LHCN-M2 (cell line): ENCODE measurements at regions not wholly inside any gene's neighbourhood (a gene's known extent, or its start where the extent isn't known, plus 50 kb on each side); places are given as distances from the start of the nearest gene placed in this dataset.
"Not testable (repeated sequence)": the region's sequence is repeated elsewhere in the genome, so short reads cannot be mapped to it uniquely, and the experiment has no call there.

Source experiments
- DNase-seq: peaks from one replicate; pipeline ENCODE4 v3.0.0-alpha.2; 2012; ENCODE audit warnings: low read depth

DNA sequence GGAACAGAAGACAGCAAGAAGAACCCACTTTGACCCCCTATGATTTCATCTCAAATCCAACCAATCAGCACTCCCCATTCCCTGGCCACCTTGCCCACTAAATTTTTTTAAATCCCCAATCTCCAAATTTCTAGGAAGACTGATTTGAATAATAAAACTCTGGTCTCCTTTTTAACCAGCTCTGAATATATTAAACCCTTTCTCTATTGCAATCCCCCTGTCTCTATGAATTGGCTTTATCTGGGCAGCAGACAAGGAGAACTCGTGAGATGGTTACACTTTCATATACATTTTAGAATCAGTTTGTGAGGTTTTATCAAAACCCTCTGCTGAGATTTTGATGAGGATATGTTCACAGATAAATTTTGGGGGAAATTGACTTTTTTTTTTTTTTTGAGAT, 90.3 kb upstream of the TRIM24 start:
- no peak for DNase-seq

DNA sequence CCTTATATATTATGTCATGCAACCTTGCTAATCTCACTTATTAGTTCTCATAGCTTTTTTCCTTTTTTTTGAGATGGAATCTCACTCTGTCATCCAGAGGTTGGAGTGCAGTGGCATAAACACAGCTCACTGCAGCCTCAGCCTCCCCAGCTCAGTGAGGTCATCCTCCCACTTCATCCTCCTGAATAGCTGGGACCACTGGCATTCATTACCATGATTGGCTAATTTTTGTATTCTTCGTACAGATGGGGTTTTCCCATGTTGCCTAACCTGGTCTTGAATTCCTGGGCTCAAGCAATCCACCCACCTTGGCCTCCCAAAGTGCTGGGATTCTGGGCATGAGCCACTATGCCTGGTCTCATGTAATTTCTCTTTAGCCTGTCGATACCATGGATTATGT, 89.1 kb upstream of the TRIM24 start:
- DNase-seq: no peak

DNA sequence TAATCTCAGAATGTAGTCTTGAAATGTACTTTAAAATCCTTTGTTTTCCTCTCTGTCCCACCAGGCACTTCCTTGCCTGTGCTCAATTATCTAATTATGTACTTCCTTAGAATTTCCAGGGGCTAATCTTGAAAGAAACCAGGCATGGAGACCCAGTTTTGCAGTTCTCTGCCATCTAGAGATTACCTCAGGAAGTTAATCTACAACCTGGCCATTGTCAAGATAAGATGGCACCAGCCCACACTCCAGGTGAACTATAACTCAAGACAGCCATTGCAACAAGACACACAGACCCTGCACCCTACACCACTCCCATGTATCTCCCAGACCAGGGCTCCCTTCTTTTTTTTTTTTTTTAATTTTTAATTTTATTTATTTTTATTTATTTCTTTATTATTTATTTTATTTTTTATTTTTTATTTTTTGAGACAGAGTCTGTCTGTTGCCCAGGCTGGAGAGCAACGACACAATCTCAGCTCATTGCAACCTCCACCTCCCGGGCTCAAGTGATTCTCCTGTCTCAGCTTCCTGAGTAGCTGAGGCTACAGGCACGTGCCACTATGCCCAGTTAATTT, 85.9 kb upstream of the TRIM24 start:
- no peak for DNase-seq

DNA sequence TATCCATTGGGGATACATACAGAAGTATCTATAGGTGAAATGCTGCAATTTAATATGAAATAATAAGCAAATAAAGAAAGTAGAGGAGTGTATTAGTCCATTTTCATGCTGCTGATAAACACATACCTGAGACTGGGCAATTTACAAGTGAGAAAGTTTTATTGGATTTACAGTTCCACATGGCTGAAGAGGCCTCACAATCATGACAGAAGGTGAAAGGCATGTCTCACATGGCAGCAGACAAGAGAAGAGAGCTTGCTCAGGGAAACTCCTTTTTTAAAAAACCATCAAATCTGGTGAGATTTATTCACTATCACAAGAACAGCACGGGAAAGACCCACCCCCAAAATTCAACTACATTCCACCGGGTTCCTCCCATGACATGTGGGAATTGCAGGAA, 82.8 kb upstream of the TRIM24 start:
- no peak for DNase-seq

DNA sequence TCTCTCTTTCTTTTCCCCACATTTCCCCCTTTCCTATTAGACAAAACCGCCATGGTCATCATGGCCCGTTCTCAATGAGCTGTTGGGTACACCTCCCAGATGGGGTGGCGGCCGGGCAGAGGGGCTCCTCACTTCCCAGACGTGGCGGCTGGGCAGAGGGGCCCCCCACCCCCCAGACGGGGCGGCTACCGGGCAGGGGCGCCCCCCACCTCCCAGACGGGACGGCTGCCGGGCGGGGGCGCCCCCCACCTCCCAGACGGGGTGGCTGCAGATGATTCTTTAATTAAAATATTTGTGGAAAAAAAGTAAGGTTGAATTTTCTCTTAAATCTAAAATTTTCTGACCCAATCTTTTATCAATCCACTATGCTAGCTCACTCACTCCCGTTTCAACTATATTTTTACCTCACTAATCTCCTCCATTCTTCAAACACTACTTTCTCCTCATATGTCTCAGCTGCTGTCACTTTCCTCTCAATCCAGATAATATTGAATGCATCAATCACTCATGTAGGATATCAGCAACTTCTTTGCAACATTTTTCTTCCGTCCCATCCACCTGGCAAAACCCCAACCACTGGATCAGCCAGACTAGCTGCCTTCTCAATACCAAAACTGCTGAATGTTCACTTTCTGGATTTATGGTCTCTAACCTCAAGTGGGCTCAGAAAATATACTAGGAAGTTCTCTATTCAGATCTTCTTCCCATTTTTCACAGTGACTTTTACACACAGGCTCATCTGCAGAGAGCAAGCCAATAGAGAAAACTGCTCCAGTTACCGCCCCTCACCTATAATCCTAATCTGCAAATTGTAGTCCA, 81.1 kb upstream of the TRIM24 start:
- no peak for DNase-seq

DNA sequence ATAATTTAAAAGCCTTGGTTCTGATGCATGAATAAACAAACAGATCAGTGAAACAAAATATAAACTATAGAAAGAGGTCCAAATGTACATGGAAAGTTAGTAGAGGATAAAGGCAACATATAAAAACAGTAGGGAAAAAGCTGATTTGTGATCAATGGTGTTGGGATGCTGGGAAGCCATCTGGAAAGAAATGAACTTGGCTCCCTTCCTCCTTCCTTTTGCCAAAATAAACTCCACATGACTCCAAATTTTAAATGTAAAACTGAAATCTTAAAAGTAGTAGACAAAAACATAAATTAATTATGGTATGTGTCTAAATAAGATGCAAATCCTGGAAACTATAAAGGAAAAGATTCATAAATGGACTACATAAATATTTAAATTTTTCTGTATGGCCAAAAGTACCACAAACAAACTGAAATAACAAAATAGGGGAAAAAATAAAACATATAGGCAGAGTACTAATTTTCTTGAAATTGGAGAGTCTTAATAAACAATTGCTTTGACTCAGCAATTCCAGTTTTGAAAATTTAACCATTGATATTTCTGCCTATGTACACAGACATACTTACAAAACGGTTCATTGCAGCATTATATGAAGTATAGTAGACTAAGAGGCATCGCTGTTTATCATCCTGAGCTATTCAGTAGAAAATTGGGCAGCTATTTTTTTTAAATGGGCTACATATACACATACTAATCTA, 77.0 kb upstream of the TRIM24 start:
- no peak for DNase-seq

DNA sequence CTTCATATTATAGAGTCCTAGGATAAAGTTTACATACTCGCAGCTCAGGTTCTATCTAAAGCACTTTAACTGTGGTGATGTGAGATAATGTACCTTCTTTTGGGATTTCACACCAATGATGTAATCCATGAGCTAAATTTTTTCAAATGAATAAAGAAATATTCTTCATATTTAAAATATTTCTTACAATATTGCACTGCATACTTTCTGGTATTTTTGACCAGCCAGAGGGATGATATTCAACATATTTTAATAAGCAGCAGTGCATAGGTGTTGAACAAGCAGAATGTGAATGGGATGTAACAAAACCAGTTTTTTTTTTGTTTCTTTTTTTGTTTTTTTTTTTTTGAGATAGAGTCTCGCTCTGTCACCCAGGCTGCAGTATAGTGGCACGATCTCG, 73.2 kb upstream of the TRIM24 start:
- DNase-seq: no peak

DNA sequence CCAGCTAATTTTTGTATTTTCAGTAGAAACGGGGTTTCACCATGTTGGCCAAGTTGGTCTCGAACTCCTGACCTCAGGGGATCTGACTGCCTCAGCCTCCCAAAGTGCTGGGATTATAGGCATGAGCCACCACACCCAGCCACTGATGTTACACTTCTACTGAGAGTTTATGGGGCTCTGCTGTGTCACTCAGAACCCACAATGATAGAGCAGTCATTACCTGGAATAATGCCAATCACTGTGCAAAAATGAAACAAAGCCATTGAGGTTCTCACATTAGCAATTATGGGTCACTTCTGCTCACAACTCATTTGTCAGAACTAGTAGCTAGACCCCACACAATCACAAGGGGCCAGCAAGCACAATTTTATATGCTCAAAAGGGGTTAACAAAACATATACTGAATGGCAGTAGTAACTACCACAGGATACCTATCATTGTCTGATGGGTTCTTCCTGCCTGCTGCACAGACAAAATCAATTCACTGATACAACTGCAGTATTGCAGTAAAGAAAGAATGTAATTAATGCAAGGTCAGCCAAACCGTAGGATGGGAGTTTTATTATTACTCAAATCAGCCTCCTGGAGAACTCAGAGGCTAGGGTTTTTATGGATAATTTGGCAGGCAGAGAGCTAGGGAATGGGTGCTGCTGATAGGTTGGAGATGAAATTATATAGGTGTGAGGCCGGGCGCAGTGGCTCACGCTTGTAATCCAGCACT, 72.1 kb upstream of the TRIM24 start:
- DNase-seq: no peak

DNA sequence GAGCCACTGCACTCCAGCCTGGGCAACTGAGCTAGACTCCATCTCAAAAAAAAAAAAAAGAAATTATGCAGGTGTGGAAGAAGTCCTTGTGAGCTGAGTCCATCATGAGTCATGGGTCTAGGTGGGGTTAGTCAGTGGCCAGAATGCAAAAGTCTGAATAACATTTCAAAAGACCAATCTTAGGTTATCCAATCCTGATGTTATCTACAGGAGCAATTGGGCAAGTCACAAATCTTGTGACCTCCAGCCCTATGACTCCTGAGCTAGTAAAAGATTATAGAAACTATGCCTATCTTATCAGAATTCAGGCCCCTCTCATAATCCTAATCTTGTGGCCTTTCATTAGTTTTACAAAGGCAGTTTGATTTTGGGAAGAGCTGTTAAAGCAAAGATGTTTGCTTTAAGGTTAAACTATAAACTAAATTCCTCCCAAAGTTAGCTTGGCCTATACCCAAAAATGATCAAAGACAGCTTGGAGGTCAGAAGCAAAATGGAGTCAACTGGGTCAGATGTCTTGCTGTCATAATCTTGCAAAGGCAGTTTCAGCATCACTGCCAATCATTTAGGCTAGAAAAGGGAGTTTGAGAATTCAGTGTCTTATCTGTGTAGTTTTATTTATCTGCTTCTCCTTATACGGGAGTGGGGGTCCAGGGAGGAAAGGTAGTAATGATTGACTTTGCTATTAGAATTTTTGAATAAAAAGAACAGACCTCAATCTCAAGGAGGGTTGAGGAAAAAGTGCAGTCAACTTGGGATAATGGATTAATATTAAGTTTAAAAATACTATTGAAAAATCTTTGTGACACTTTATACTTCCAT, 71.2 kb upstream of the TRIM24 start:
- DNase-seq: no peak

DNA sequence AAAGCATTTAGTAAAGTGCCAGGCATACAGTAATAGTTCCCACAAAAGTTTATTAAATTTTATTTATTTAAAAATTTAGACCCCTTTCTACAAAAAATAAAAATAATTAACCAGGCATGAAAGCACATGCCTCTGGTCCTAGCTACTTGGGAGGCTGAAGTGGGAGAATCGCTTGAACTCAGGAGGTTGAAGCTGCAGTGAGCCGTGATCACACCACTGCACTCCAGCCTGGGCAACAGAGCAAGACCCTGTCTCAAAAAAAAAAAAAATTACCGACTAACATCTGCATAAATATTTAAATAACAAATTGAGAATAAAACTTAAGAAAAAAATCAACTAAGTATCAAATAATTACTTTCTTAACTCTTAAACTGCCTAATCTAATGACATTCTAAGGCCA, 64.3 kb upstream of the TRIM24 start:
- no peak for DNase-seq

DNA sequence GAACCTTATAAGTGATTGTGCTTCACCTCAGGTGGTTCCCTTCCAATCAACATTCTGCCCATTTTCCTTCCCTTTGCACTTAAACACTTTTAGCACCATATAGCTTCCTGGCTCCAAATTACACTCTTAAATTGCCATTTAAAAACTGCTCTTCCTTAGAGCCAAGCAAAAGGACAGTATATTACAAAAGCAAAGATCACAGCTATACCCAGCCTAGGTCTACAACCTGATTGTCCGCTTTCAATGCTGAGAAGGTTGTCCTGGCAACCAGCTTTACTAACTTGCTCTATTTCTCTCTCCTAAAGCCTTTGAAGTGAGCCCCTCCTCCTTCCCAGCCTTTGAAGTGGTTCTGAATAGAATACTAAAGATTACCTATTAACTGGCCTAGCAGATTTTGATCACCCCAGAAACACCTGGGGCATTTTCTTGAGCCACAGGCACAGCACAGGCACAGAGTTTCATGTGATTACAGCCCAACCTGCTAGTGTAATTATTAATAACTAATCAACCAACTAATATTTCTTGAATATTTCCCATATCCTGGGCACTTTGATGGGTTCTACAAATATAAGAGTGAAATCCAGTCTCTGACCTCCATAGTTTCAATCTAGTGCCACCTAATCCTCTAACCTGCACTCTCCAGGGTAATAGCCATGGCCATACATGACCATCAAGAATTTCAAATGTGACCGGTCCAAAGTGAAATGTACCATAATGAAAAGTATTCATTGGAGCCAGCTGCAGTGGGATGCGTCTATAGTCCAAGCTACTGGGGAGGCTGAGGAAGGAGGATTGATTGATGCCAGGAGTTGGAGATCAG, 63.6 kb upstream of the TRIM24 start:
- no peak for DNase-seq

DNA sequence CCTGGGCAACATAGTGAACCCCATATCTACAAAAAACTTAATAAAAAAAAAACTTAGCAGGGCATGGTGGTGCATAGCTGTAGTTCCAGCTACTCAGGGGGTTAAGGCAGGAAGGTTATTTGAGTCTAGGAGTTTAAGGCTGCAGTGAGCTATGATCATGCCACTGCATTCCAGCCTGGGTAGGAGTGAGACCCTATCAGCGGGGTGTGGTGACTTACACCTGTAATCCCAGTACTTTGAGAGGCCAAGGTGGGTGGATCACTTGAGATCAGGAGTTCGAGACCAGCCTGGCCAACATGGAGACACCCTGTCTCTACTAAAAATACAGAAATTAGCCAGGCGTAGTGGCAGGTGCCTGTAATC, 63.0 kb upstream of the TRIM24 start:
- not testable (repeated sequence) for DNase-seq

DNA sequence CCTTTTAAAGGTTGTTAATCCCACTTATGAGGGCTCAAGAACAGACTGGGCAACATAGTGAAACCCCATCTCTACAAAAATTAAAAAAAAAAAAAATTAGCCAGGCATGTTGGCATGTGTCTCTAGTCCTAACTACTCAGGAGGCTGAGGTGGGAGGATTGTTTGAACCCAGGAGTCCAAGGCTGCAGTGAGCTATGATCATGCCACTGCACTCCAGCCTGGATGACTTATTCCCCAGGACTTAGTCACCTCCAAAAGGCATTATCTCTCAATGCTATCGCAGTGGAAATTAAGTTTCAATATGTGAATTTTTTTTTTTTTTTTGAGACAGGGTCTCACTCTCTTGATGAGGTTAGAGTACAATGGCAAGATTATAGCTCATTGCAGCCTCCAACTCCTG, 61.2 kb upstream of the TRIM24 start:
- DNase-seq: no peak

DNA sequence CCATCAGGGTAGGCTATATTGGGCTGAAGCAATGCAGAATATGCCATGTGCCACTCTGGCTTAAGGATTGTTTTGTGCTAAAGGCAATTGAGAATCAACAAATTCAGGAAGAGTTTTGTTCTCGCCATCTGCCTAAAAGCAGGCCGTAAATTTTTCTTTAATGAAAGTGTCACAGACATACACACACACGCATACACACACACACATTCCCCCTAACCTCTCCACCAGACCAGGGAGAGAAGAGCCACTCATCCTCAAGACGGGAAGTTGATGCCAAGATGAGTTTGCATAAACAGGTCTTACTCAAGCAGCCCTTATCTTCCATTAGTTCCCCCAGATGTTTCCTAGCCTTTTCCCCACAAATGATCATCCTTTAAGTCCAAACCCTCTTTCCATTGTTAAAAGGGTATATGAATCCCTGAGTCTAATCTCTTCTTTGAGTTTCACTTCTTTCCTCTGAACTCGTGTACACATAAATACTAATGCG, 59.6 kb upstream of the TRIM24 start:
- no peak for DNase-seq

DNA sequence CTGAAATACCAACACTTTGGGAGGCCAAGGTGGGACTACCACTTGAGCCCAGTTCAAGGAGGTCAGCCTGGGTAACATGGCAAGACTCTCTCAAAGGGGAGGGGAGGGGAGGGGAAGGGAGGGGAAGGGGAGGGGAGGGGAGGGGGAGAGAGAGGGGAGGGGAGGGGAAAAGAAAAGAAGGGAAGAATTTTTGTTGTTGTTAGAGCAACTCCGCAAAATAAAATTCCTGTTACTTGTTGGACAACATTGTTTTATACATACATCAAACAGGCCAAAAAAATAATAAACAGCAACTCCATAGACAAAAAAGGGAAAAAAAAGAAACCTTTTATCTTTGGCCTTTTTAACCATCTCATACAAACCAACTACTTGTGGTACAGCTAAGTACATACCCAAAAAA, 57.3 kb upstream of the TRIM24 start:
- no peak for DNase-seq

DNA sequence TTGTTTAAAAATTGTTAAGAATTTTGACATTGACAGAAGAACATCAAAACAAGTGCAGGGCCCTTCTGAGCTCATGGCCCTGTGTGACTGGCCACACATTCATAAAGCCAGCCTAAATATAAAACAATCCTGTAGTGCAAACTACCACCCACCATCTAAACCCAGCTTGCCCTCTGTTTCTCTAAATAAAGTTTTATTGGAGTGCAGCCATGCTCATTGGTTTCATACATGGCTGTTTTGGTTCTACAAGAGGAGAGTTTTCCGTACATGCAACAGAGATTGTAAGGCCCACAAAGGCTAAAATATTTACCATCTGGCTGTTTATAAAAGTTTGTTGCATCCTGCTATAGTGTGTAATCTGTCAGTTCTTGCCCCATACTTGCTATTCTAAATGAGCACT, 54.6 kb upstream of the TRIM24 start:
- no peak for DNase-seq

DNA sequence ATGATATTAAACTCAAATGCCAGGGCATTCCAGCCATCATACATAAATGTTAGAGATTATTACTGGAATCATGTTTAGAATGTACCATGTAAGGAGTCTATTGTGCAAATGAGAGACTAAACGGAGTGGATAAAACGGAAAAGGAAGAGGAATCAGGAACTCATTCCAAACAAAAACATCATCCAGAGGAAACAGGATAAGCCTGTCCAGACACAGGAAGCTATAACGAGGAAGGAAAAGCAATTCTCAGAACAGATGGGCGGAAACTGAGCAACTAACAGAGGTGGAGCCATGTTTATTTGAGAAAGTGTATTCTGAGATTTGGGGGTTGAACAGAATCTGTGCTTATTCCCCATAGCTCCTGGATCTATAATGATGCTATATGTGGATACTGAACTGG, 52.3 kb upstream of the TRIM24 start:
- no peak for DNase-seq
